H9 (cell line): ENCODE measurements at regions not wholly inside any gene's neighbourhood (a gene's known extent, or its start where the extent isn't known, plus 50 kb on each side); places are given as distances from the start of the nearest gene placed in this dataset.

Experiments
- DNase-seq: peaks from one replicate; pipeline ENCODE4 v3.0.0-alpha.2; 2017
- H2AFZ ChIP-seq: one replicate; pipeline ENCODE4 v1.6.1; 2013; ENCODE audit warnings: mild to moderate bottlenecking, low read length, control low read depth, moderate library complexity
- H2AK5ac ChIP-seq: 2 replicates; pipeline ENCODE4 v1.6.1; 2013; ENCODE audit warnings: low read length, control low read depth, mixed read lengths; ENCODE audit not compliant: insufficient read length
- H2BK120ac ChIP-seq: one replicate; pipeline ENCODE4 v1.6.1; 2013; ENCODE audit warnings: low read depth, mild to moderate bottlenecking, low read length, control low read depth, inconsistent platforms; ENCODE audit not compliant: poor library complexity, severe bottlenecking
- H2BK12ac ChIP-seq: 2 replicates; pipeline ENCODE4 v1.6.1; 2013; ENCODE audit warnings: low read length, control low read depth, mixed read lengths, low read depth; ENCODE audit not compliant: insufficient read length
- H2BK15ac ChIP-seq: 2 replicates; pipeline ENCODE4 v1.6.1; 2013; ENCODE audit warnings: low read depth, low read length, control low read depth
- H2BK20ac ChIP-seq: one replicate; pipeline ENCODE4 v1.6.1; 2013; ENCODE audit warnings: low read depth, mild to moderate bottlenecking, low read length, control low read depth, inconsistent platforms; ENCODE audit not compliant: poor library complexity, severe bottlenecking
- H2BK5ac ChIP-seq: 2 replicates; pipeline ENCODE4 v1.6.1; 2013; ENCODE audit warnings: low read length, control low read depth, mixed read lengths; ENCODE audit not compliant: insufficient read length
- H3K14ac ChIP-seq: 2 replicates; pipeline ENCODE4 v1.6.1; 2013; ENCODE audit warnings: low read length, control low read depth; ENCODE audit not compliant: insufficient read depth
- H3K18ac ChIP-seq: 2 replicates; pipeline ENCODE4 v1.6.1; 2013; ENCODE audit warnings: low read depth, mild to moderate bottlenecking, mixed read lengths, low read length, control low read depth; ENCODE audit not compliant: insufficient read length
- H3K23ac ChIP-seq: 2 replicates; pipeline ENCODE4 v1.6.1; 2013; ENCODE audit warnings: low read length, control low read depth, mixed read lengths, low read depth; ENCODE audit not compliant: insufficient read length
- H3K23me2 ChIP-seq: 2 replicates; pipeline ENCODE4 v1.6.1; 2013; ENCODE audit warnings: low read depth, mild to moderate bottlenecking, mixed read lengths, low read length, control low read depth; ENCODE audit not compliant: insufficient read length, poor library complexity, severe bottlenecking
- H3K27ac ChIP-seq: 2 replicates; pipeline ENCODE4 v1.5.1; 2013; ENCODE audit warnings: low read length, control low read depth, mixed read lengths, low read depth; ENCODE audit not compliant: insufficient read length
- H3K27me3 ChIP-seq: 2 replicates; pipeline ENCODE4 v1.6.1; 2013; ENCODE audit warnings: low read length, control low read depth, inconsistent platforms; ENCODE audit not compliant: insufficient read depth
- H3K4ac ChIP-seq: 2 replicates; pipeline ENCODE4 v1.6.1; 2013; ENCODE audit warnings: low read depth, mild to moderate bottlenecking, control low read depth, inconsistent platforms, low read length, moderate library complexity
- H3K4me1 ChIP-seq: 2 replicates; pipeline ENCODE4 v1.6.1; 2013; ENCODE audit warnings: low read length, control low read depth, inconsistent platforms; ENCODE audit not compliant: insufficient read depth
- H3K4me2 ChIP-seq: 2 replicates; pipeline ENCODE4 v1.6.1; 2013; ENCODE audit warnings: low read length, control low read depth, mixed read lengths; ENCODE audit not compliant: insufficient read length, insufficient read depth
- H3K56ac ChIP-seq: 2 replicates; pipeline ENCODE4 v1.6.1; 2013; ENCODE audit warnings: low read depth, mild to moderate bottlenecking, mixed read lengths, low read length, control low read depth; ENCODE audit not compliant: insufficient read length
- H3K79me1 ChIP-seq: 2 replicates; pipeline ENCODE4 v1.6.1; 2013; ENCODE audit warnings: low read depth, mild to moderate bottlenecking, moderate library complexity, low read length, control low read depth, inconsistent platforms; ENCODE audit not compliant: insufficient read depth, poor library complexity, severe bottlenecking
- H3K79me2 ChIP-seq: 2 replicates; pipeline ENCODE4 v1.6.1; 2013; ENCODE audit warnings: low read length, control low read depth, inconsistent platforms; ENCODE audit not compliant: insufficient read depth
- H3K9ac ChIP-seq: 2 replicates; pipeline ENCODE4 v1.6.1; 2013; ENCODE audit warnings: low read length, control low read depth, mixed read lengths; ENCODE audit not compliant: insufficient read length; ENCODE audit errors: extremely low read depth
- H3K9me3 ChIP-seq: one replicate; pipeline ENCODE4 v1.6.1; 2013; ENCODE audit warnings: low read depth, low read length, inconsistent platforms; ENCODE audit not compliant: control insufficient read depth
- H3T11ph ChIP-seq: one replicate; pipeline ENCODE4 v1.6.1; 2013; ENCODE audit warnings: mild to moderate bottlenecking, low read length, control low read depth, inconsistent platforms
- H4K20me1 ChIP-seq: one replicate; pipeline ENCODE4 v1.6.1; 2013; ENCODE audit not compliant: control insufficient read depth, insufficient read length, insufficient read depth
- H4K5ac ChIP-seq: 2 replicates; pipeline ENCODE4 v1.6.1; 2013; ENCODE audit warnings: low read depth, mild to moderate bottlenecking, mixed read lengths, low read length, control low read depth; ENCODE audit not compliant: insufficient read length
- H4K8ac ChIP-seq: replicated peaks from 2 replicates; pipeline ENCODE4 v1.6.1; 2013; ENCODE audit warnings: low read length, control low read depth, mixed read lengths, low read depth; ENCODE audit not compliant: insufficient read length
- H4K91ac ChIP-seq: 2 replicates; pipeline ENCODE4 v1.6.1; 2013; ENCODE audit warnings: low read depth, mild to moderate bottlenecking, moderate library complexity, mixed read lengths, low read length, control low read depth; ENCODE audit not compliant: insufficient read length
- H3K27ac Mint-ChIP-seq, 3 experiments: 2 replicates in 2 of 3; 3 replicates in 1 of 3; pipeline ENCODE4 v1.8.0; 2020 to 2021; ENCODE audit warnings: mixed read lengths in 3 of 3, mild to moderate bottlenecking in 1 of 3, moderate library complexity in 1 of 3
- H3K27me3 Mint-ChIP-seq: 2 replicates; pipeline ENCODE4 v1.8.0; 2021; ENCODE audit warnings: low read depth, mild to moderate bottlenecking, moderate library complexity, mixed read lengths
- H3K36me3 Mint-ChIP-seq, 3 experiments: 2 replicates in 2 of 3; 3 replicates in 1 of 3; pipeline ENCODE4 v1.8.0; 2020 to 2021; ENCODE audit warnings: low read depth in 3 of 3, mixed read lengths in 3 of 3; ENCODE audit not compliant: insufficient read depth in 1 of 3
- H3K4me1 Mint-ChIP-seq, 2 experiments: 2 replicates each; pipeline ENCODE4 v1.8.0; 2020; ENCODE audit warnings: mixed read lengths in 2 of 2
- H3K4me3 Mint-ChIP-seq, 2 experiments: 2 replicates in 1 of 2; 3 replicates in 1 of 2; pipeline ENCODE4 v1.8.0; 2020 to 2021; ENCODE audit warnings: mild to moderate bottlenecking in 2 of 2, mixed read lengths in 2 of 2, moderate library complexity in 1 of 2
- H3K9me3 Mint-ChIP-seq, 2 experiments: 2 replicates in 1 of 2; 3 replicates in 1 of 2; pipeline ENCODE4 v1.8.0; 2020; ENCODE audit warnings: mild to moderate bottlenecking in 2 of 2, mixed read lengths in 2 of 2, moderate library complexity in 1 of 2
- CTCF ChIP-seq: fragments of 200-600 bp; sonication (generic); conservative IDR thresholded peaks from 3 replicates; pipeline ENCODE4 v1.8.0; 2021; ENCODE audit warnings: antibody characterized with exemption, mild to moderate bottlenecking
- WGBS: extraction: QIAGEN DNeasy Blood & Tissue Kit; methylation state at CpG from one replicate; pipeline ENCODE4 v1.1.7; 2013; ENCODE audit warnings: missing lambda C conversion rate, low lambda C conversion rate, mixed read lengths; ENCODE audit not compliant: insufficient read length; ENCODE audit errors: extremely low coverage; 5-methylcytosine and 5-hydroxymethylcytosine counted together

GRCh38 chr19:32141840-32142511 lies 203.4 kb upstream of the ZNF507 start:
- no peak overlapping the region for H3K4ac ChIP-seq
- no peak overlapping the region for H4K91ac ChIP-seq
- peaks cover 3 to 8% (median 7%) of the 10 kb centered on the region in 3 experiments; a peak in 6 of 7 replicates for H3K36me3 Mint-ChIP-seq
- TF ChIP-seq CTCF: no peak
- H3K23me2 ChIP-seq: no peaks in the 10 kb centered on the region
- peaks cover 7 to 13% of the 10 kb centered on the region in 2 experiments for H3K9me3 Mint-ChIP-seq
- DNase-seq: no peak
- H3K27me3 ChIP-seq: no peaks in the 10 kb centered on the region
- H2BK12ac ChIP-seq: no peak overlapping the region
- H3K56ac ChIP-seq: no peak overlapping the region
- H4K8ac ChIP-seq: no peak overlapping the region
- no peaks in the 10 kb centered on the region for H3K9me3 ChIP-seq
- no peak overlapping the region for H3K27ac Mint-ChIP-seq
- no peaks in the 10 kb centered on the region for H3K4me1 ChIP-seq
- no peak overlapping the region for H3K23ac ChIP-seq
- no peak overlapping the region for H3K27ac ChIP-seq
- no peaks in the 10 kb centered on the region for H4K20me1 ChIP-seq
- no peak overlapping the region for H3T11ph ChIP-seq
- no peak overlapping the region for H3K18ac ChIP-seq
- no peak overlapping the region for H2AFZ ChIP-seq
- H3K9ac ChIP-seq: no peak overlapping the region
- no CpG with 5 or more reads among the region's 7 CpGs for WGBS
- H2BK120ac ChIP-seq: no peak overlapping the region
- H2BK15ac ChIP-seq: no peak overlapping the region
- H3K4me3 Mint-ChIP-seq: no peak overlapping the region
- H3K4me1 Mint-ChIP-seq: no peaks in the 10 kb centered on the region
- no peaks in the 10 kb centered on the region for H3K79me2 ChIP-seq
- no peak overlapping the region for H2BK20ac ChIP-seq
- no peak overlapping the region for H3K14ac ChIP-seq
- no peak overlapping the region for H2BK5ac ChIP-seq
- H3K27me3 Mint-ChIP-seq: peaks cover 2% of the 10 kb centered on the region
- no peaks in the 10 kb centered on the region for H3K79me1 ChIP-seq
- no peak overlapping the region for H4K5ac ChIP-seq
- no peak overlapping the region for H3K4me2 ChIP-seq
- H2AK5ac ChIP-seq: no peak overlapping the region
